Astrocyte (in vitro differentiated cells and primary cell): ENCODE measurements at regions not wholly inside any gene's neighbourhood (a gene's known extent, or its start where the extent isn't known, plus 50 kb on each side); places are given as distances from the start of the nearest gene placed in this dataset.

Experiments
- DNase-seq: peaks from one replicate; pipeline ENCODE4 v3.0.0-alpha.2; 2010; ENCODE audit warnings: low read depth
- FAIRE-seq: peaks from 2 replicates; lab custom pipeline; 2011; peaks lifted over from hg19 to GRCh38; lab: Jason Lieb, UNC
- H2AFZ ChIP-seq: 2 replicates; pipeline ENCODE4 v1.6.0; 2012; ENCODE audit warnings: low read depth, low read length, inconsistent platforms
- H3K27ac ChIP-seq: 2 replicates; pipeline ENCODE4 v1.5.1; 2011; ENCODE audit warnings: low read depth, low read length, inconsistent platforms
- H3K27me3 ChIP-seq: 2 replicates; pipeline ENCODE4 v1.6.0; 2011; ENCODE audit warnings: low read length, inconsistent platforms; ENCODE audit not compliant: insufficient read depth
- H3K36me3 ChIP-seq: 2 replicates; pipeline ENCODE4 v1.5.1; 2011; ENCODE audit warnings: low read length, inconsistent platforms; ENCODE audit not compliant: insufficient read depth
- H3K4me1 ChIP-seq: 2 replicates; pipeline ENCODE4 v1.5.1; 2011; ENCODE audit warnings: low read length, inconsistent platforms; ENCODE audit not compliant: insufficient read depth
- H3K4me2 ChIP-seq: 2 replicates; pipeline ENCODE4 v1.6.0; 2012; ENCODE audit warnings: low read length, inconsistent platforms
- H3K4me3 ChIP-seq: 2 replicates; pipeline ENCODE4 v1.5.1; 2011; ENCODE audit warnings: low read depth, mild to moderate bottlenecking, low read length, inconsistent platforms; ENCODE audit not compliant: insufficient read depth
- H3K79me2 ChIP-seq: 2 replicates; pipeline ENCODE4 v1.6.0; 2012; ENCODE audit warnings: mild to moderate bottlenecking, low read length, inconsistent platforms; ENCODE audit not compliant: insufficient read depth
- H3K9ac ChIP-seq: 2 replicates; pipeline ENCODE4 v1.6.0; 2012; ENCODE audit warnings: mild to moderate bottlenecking, low read length, inconsistent platforms
- H3K9me3 ChIP-seq: 2 replicates; pipeline ENCODE4 v1.5.1; 2012; ENCODE audit warnings: low read depth, mild to moderate bottlenecking, low read length, inconsistent platforms; ENCODE audit not compliant: insufficient read depth
- H4K20me1 ChIP-seq: 2 replicates; pipeline ENCODE4 v1.6.0; 2012; ENCODE audit warnings: low read length, inconsistent platforms; ENCODE audit not compliant: insufficient read depth
- H3K27ac Mint-ChIP-seq: one replicate; pipeline ENCODE4 v1.8.0; 2021; ENCODE audit warnings: mild to moderate bottlenecking, mixed read lengths; ENCODE audit not compliant: unreplicated experiment
- H3K27me3 Mint-ChIP-seq: one replicate; pipeline ENCODE4 v1.8.0; 2021; ENCODE audit warnings: low read depth, mixed read lengths; ENCODE audit not compliant: unreplicated experiment
- H3K36me3 Mint-ChIP-seq: one replicate; pipeline ENCODE4 v1.8.0; 2021; ENCODE audit warnings: low read depth, mixed read lengths; ENCODE audit not compliant: unreplicated experiment
- H3K4me1 Mint-ChIP-seq: one replicate; pipeline ENCODE4 v1.8.0; 2021; ENCODE audit warnings: low read depth, mixed read lengths; ENCODE audit not compliant: unreplicated experiment
- H3K4me3 Mint-ChIP-seq: one replicate; pipeline ENCODE4 v1.8.0; 2021; ENCODE audit warnings: mild to moderate bottlenecking, moderate library complexity, mixed read lengths; ENCODE audit not compliant: unreplicated experiment
- H3K9me3 Mint-ChIP-seq: one replicate; pipeline ENCODE4 v1.8.0; 2021; ENCODE audit warnings: mild to moderate bottlenecking, mixed read lengths; ENCODE audit not compliant: unreplicated experiment
- EZH2 ChIP-seq: IDR thresholded peaks from 2 replicates; pipeline ENCODE4 v1.6.1; 2012; ENCODE audit warnings: mild to moderate bottlenecking, low read length, inconsistent platforms; ENCODE audit not compliant: insufficient read depth
- TF ChIP-seq, protein P1 (sequence below): IDR thresholded peaks from 2 replicates; pipeline ENCODE4 v1.5.1; 2011; ENCODE audit warnings: low read depth, mild to moderate bottlenecking, inconsistent platforms, low read length, moderate library complexity; ENCODE audit not compliant: insufficient read depth

DNA sequence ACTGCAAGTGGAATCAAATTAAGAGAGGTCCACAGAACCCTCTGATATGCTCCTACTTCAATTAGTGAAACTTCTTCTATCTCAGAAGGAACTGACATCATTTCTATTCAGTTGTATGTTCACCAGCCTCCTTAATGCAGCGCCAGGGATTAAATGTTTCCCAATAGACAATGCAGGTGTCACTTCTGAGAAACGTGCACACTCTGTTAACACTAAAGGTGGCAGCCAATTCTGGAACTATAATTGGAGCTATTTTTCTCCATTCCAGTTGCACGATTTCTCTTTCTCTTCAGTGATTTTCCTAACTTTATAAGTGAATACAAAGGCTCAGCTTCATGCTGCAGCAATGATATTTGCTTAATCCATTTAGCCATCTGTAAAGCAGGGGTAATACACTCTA lies 821.9 kb downstream of the TDRD15 start:
- H3K27ac ChIP-seq = no peak overlapping the region
- H3K4me2 ChIP-seq = no peak overlapping the region
- no peak overlapping the region for H3K4me3 Mint-ChIP-seq
- no peaks in the 10 kb centered on the region for H3K36me3 Mint-ChIP-seq
- no peak overlapping the region for H3K4me3 ChIP-seq
- no peaks in the 10 kb centered on the region for H3K4me1 ChIP-seq
- H3K4me1 Mint-ChIP-seq = no peaks in the 10 kb centered on the region
- H3K79me2 ChIP-seq = no peaks in the 10 kb centered on the region
- peaks cover 4% of the 10 kb centered on the region for H3K9me3 ChIP-seq
- no peak overlapping the region for H3K27ac Mint-ChIP-seq
- H4K20me1 ChIP-seq = no peaks in the 10 kb centered on the region
- no peak overlapping the region for H2AFZ ChIP-seq
- no peaks in the 10 kb centered on the region for H3K9me3 Mint-ChIP-seq
- TF ChIP-seq, protein P1, sequence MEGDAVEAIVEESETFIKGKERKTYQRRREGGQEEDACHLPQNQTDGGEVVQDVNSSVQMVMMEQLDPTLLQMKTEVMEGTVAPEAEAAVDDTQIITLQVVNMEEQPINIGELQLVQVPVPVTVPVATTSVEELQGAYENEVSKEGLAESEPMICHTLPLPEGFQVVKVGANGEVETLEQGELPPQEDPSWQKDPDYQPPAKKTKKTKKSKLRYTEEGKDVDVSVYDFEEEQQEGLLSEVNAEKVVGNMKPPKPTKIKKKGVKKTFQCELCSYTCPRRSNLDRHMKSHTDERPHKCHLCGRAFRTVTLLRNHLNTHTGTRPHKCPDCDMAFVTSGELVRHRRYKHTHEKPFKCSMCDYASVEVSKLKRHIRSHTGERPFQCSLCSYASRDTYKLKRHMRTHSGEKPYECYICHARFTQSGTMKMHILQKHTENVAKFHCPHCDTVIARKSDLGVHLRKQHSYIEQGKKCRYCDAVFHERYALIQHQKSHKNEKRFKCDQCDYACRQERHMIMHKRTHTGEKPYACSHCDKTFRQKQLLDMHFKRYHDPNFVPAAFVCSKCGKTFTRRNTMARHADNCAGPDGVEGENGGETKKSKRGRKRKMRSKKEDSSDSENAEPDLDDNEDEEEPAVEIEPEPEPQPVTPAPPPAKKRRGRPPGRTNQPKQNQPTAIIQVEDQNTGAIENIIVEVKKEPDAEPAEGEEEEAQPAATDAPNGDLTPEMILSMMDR = no peak
- TF ChIP-seq EZH2 = no peak
- no peak for FAIRE-seq
- H3K9ac ChIP-seq = no peak overlapping the region
- H3K27me3 Mint-ChIP-seq = peaks cover 3% of the 10 kb centered on the region
- H3K36me3 ChIP-seq = no peaks in the 10 kb centered on the region
- no peak for DNase-seq
- no peaks in the 10 kb centered on the region for H3K27me3 ChIP-seq

DNA sequence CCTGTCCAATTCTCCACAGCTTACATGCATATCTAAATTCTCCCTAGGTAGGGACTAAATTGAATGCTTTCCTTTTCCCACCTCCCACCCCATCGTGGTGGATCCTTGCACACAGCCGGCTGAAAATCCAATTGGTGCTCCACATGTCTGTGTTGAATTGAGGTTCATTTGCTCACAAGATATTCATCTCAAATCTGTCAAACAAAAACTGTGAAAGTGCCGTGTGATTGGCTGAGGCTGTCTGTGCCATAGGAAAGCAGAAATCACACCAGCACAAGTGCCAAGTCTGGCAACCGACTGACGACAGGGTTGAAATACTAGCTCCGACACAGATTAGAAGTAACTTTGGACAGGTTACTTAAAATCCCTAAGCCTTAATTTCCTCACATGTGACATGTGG lies 823.3 kb downstream of the TDRD15 start:
- H3K4me2 ChIP-seq = no peak overlapping the region
- TF ChIP-seq EZH2 = no peak
- TF ChIP-seq, protein P1 = no peak
- peaks cover 2% of the 10 kb centered on the region for H3K9me3 ChIP-seq
- H3K27me3 Mint-ChIP-seq = peaks cover 3% of the 10 kb centered on the region
- FAIRE-seq (no peak), DNase-seq (no peak)
- H3K27ac ChIP-seq = no peak overlapping the region
- no peak overlapping the region for H3K4me3 ChIP-seq
- H3K27ac Mint-ChIP-seq = no peak overlapping the region
- no peaks in the 10 kb centered on the region for H4K20me1 ChIP-seq
- no peak overlapping the region for H3K9ac ChIP-seq
- H3K9me3 Mint-ChIP-seq = no peaks in the 10 kb centered on the region
- no peaks in the 10 kb centered on the region for H3K79me2 ChIP-seq
- no peaks in the 10 kb centered on the region for H3K27me3 ChIP-seq
- no peak overlapping the region for H3K4me3 Mint-ChIP-seq
- H3K36me3 ChIP-seq = no peaks in the 10 kb centered on the region
- H3K36me3 Mint-ChIP-seq = no peaks in the 10 kb centered on the region
- H2AFZ ChIP-seq = no peak overlapping the region
- H3K4me1 Mint-ChIP-seq = no peaks in the 10 kb centered on the region
- no peaks in the 10 kb centered on the region for H3K4me1 ChIP-seq

DNA sequence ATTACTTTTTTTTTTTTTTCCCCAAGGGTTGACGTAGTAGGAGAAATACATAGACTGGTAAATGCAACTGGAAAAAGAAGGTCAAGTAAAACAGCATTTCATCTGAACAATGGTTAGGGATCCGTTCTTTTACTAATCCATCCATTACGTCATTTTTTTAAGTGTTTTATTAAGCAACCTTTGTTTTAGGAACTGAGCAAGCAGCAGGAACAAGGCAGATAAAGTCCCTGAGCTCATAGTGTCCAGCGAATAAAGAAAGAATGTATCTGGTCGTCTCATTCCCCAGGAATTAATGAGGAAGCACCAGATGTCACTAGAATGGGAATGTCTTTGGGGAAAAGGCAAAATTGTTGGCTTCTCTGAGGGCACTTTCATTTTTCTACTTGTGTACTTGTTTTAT lies 842.4 kb downstream of the TDRD15 start:
- H3K4me2 ChIP-seq = no peak overlapping the region
- H3K79me2 ChIP-seq = no peaks in the 10 kb centered on the region
- no peaks in the 10 kb centered on the region for H3K4me1 Mint-ChIP-seq
- no peaks in the 10 kb centered on the region for H3K9me3 ChIP-seq
- H3K36me3 Mint-ChIP-seq = no peaks in the 10 kb centered on the region
- H3K27ac Mint-ChIP-seq = no peak overlapping the region
- no peaks in the 10 kb centered on the region for H3K36me3 ChIP-seq
- no peak for DNase-seq
- FAIRE-seq = no peak
- no peaks in the 10 kb centered on the region for H3K27me3 Mint-ChIP-seq
- no peaks in the 10 kb centered on the region for H4K20me1 ChIP-seq
- no peaks in the 10 kb centered on the region for H3K27me3 ChIP-seq
- TF ChIP-seq EZH2 = no peak
- TF ChIP-seq, protein P1 = no peak
- H3K9ac ChIP-seq = no peak overlapping the region
- H3K4me1 ChIP-seq = no peaks in the 10 kb centered on the region
- H3K9me3 Mint-ChIP-seq = no peaks in the 10 kb centered on the region
- H3K4me3 Mint-ChIP-seq = no peak overlapping the region
- H3K27ac ChIP-seq = no peak overlapping the region
- H3K4me3 ChIP-seq = no peak overlapping the region
- no peak overlapping the region for H2AFZ ChIP-seq
